CD4-positive, alpha-beta T cell treated with Interleukin-10 for 1 hour (primary cell): ENCODE measurements at regions not wholly inside any gene's neighbourhood (a gene's known extent, or its start where the extent isn't known, plus 50 kb on each side); places are given as distances from the start of the nearest gene placed in this dataset.

ENCODE experiments used
- DNase-seq: peaks from one replicate; pipeline ENCODE4 v3.0.0-alpha.2; 2020

- DNase-seq = no peak
These were observed 51.7 kb upstream of the RCN1 start for GRCh38 chr11:32039149-32039548.

- no peak for DNase-seq
These were observed 56.2 kb upstream of the RCN1 start for GRCh38 chr11:32034680-32035079.

- DNase-seq = no peak
These were observed 56.7 kb upstream of the RCN1 start for GRCh38 chr11:32034149-32034548.

GRCh38 chr11:32033491-32033890, 57.4 kb upstream of the RCN1 start:
- no peak for DNase-seq

- no peak for DNase-seq
These were observed 57.8 kb upstream of the RCN1 start for GRCh38 chr11:32033067-32033466.

GRCh38 chr11:32032478-32032877, 58.4 kb upstream of the RCN1 start:
- no peak for DNase-seq

- no peak for DNase-seq
These were observed 58.8 kb upstream of the RCN1 start for GRCh38 chr11:32032052-32032451.

- no peak for DNase-seq
These were observed 59.9 kb upstream of the RCN1 start for GRCh38 chr11:32030875-32031503.

- no peak for DNase-seq
These were observed 61.2 kb upstream of the RCN1 start for GRCh38 chr11:32029721-32030120.

- no peak for DNase-seq
These were observed 62.7 kb upstream of the RCN1 start for GRCh38 chr11:32028201-32028600.

- DNase-seq = no peak
These were observed 64.1 kb upstream of the RCN1 start for GRCh38 chr11:32026766-32027165.

GRCh38 chr11:32024948-32025347, 65.9 kb upstream of the RCN1 start:
- no peak for DNase-seq

GRCh38 chr11:32023370-32024305, 67.2 kb upstream of the RCN1 start:
- DNase-seq = no peak

- DNase-seq = no peak
These were observed 72.2 kb upstream of the RCN1 start for GRCh38 chr11:32018672-32019071.

GRCh38 chr11:32016111-32016510, 74.8 kb upstream of the RCN1 start:
- DNase-seq = no peak

GRCh38 chr11:32015427-32015826, 75.4 kb upstream of the RCN1 start:
- DNase-seq = no peak

GRCh38 chr11:32013603-32014002, 77.3 kb upstream of the RCN1 start:
- DNase-seq = no peak

- no peak for DNase-seq
These were observed 78.8 kb upstream of the RCN1 start for GRCh38 chr11:32012049-32012448.

GRCh38 chr11:32008880-32009551, 81.9 kb upstream of the RCN1 start:
- DNase-seq = no peak

GRCh38 chr11:32006799-32007388, 84.0 kb upstream of the RCN1 start:
- peak; percentile 40 for DNase-seq

GRCh38 chr11:32005786-32006416, 85.0 kb upstream of the RCN1 start:
- no peak for DNase-seq

- no peak for DNase-seq
These were observed 87.5 kb upstream of the RCN1 start for GRCh38 chr11:32003335-32003734.

GRCh38 chr11:32002311-32002710, 88.6 kb upstream of the RCN1 start:
- no peak for DNase-seq
